Panc1 (cell line): ENCODE measurements at regions not wholly inside any gene's neighbourhood (a gene's known extent, or its start where the extent isn't known, plus 50 kb on each side); places are given as distances from the start of the nearest gene placed in this dataset.

ENCODE experiments used
- ATAC-seq: fragments of 200-7000 bp; cut with Tn5 transposase; 2 replicates; pipeline ENCODE4 v1.9.1; 2020; ENCODE audit warnings: mild to moderate bottlenecking, moderate library complexity
- BruUV-seq: library from RNA; stranded (reverse); fragments of 400-500 nt; replicated peaks from 2 replicates; lab custom pipeline; 2021; lab: Mats Ljungman, UMichigan
- CTCF ChIA-PET: fragments of 300-600 bp; sonication (Branson Sonifier 250); formaldehyde crosslinking; loops from one replicate; lab custom pipeline; 2022; ENCODE audit warnings: antibody characterized with exemption; lab: Charles Lee
- POLR2A ChIA-PET: fragments of 300-600 bp; sonication (Branson Sonifier 250); formaldehyde crosslinking; loops from one replicate; lab custom pipeline; 2022; ENCODE audit warnings: antibody characterized with exemption; lab: Charles Lee
- DNase-seq: peaks from one replicate; pipeline ENCODE4 v3.0.0-alpha.2; 2010; ENCODE audit warnings: low read depth, low spot score
- H3K27ac ChIP-seq: 2 replicates; pipeline ENCODE4 v1.5.1; 2011; ENCODE audit warnings: mild to moderate bottlenecking, low read length, inconsistent platforms
- H3K27me3 ChIP-seq: fragments of 200-500 bp; sonication (Bioruptor generic); 2 replicates; pipeline ENCODE4 v1.6.0; 2014; ENCODE audit warnings: low read length, inconsistent platforms; ENCODE audit not compliant: control insufficient read depth, insufficient read depth
- H3K36me3 ChIP-seq: fragments of 200-500 bp; sonication (Bioruptor generic); 2 replicates; pipeline ENCODE4 v1.5.1; 2014; ENCODE audit warnings: inconsistent platforms, mild to moderate bottlenecking, low read length, moderate library complexity; ENCODE audit not compliant: control insufficient read depth, insufficient read depth
- H3K4me1 ChIP-seq: 2 replicates; pipeline ENCODE4 v1.5.1; 2011; ENCODE audit warnings: inconsistent platforms, mild to moderate bottlenecking, low read length, moderate library complexity; ENCODE audit not compliant: control insufficient read depth, insufficient read depth
- H3K4me3 ChIP-seq, 2 experiments: 2 replicates each; pipeline ENCODE4 v1.5.1; 2011 to 2012; ENCODE audit warnings: low read depth in 2 of 2, low read length in 2 of 2, mild to moderate bottlenecking in 2 of 2, inconsistent platforms in 1 of 2, moderate library complexity in 1 of 2
- H3K9me3 ChIP-seq: fragments of 200-500 bp; sonication (Bioruptor generic); 2 replicates; pipeline ENCODE4 v1.5.1; 2014; ENCODE audit warnings: low read depth, mild to moderate bottlenecking, inconsistent platforms, low read length, moderate library complexity; ENCODE audit not compliant: control insufficient read depth, insufficient read depth
- CTCF ChIP-seq: fragments of 450-650 bp; IDR thresholded peaks from 2 replicates; pipeline ENCODE4 v1.5.1; 2017; ENCODE audit warnings: mild to moderate bottlenecking
- POLR2AphosphoS5 ChIP-seq: IDR thresholded peaks from 2 replicates; pipeline ENCODE4 v1.6.1; 2012; ENCODE audit warnings: mild to moderate bottlenecking, low read depth, low read length, moderate library complexity
- REST ChIP-seq, 2 experiments: IDR thresholded peaks; 2 replicates each; pipeline ENCODE4 v1.6.1; 2011 to 2012; ENCODE audit warnings: low read depth in 2 of 2, control low read depth in 1 of 2, low read length in 1 of 2, mild to moderate bottlenecking in 1 of 2, moderate library complexity in 1 of 2; ENCODE audit not compliant: insufficient read depth in 1 of 2
- SIN3A ChIP-seq: IDR thresholded peaks from 2 replicates; pipeline ENCODE4 v1.6.1; 2012; ENCODE audit warnings: low read depth, mild to moderate bottlenecking, low read length, moderate library complexity, borderline replicate concordance; ENCODE audit not compliant: insufficient read depth
- TCF7L2 ChIP-seq: IDR thresholded peaks from 2 replicates; pipeline ENCODE4 v1.6.1; 2011; ENCODE audit warnings: mild to moderate bottlenecking, low read depth, low read length, inconsistent platforms
- in situ Hi-C: cut with HindIII; loops from 2 replicates; pipeline ENCODE4 v1.10.0; 2016; ENCODE audit warnings: low sequenced_read_pairs, low pct_unique_long_range_greater_than_20kb
- intact Hi-C: fragments of 100-400 bp; cut with micrococcal nuclease; formaldehyde crosslinking; loops from one replicate; pipeline ENCODE4 v1.10.0; 2022; ENCODE audit not compliant: unreplicated experiment

- in situ Hi-C loops (no loop called here), intact Hi-C loops (no loop called here)
- H3K4me1 ChIP-seq: no peaks in the 10 kb centered on the region
- no peak for ATAC-seq
- H3K4me3 ChIP-seq: no peak overlapping the region
- H3K27me3 ChIP-seq: no peaks in the 10 kb centered on the region
- no peaks in the 10 kb centered on the region for H3K9me3 ChIP-seq
- H3K27ac ChIP-seq: no peak overlapping the region
- ChIA-PET POLR2A (no interaction called here), CTCF (no interaction called here)
- H3K36me3 ChIP-seq: no peaks in the 10 kb centered on the region
- BruUV-seq: no TSS peak
- TF ChIP-seq CTCF: no peak
- TF ChIP-seq REST (IDR thresholded peaks at IDR 0.05; ENCODE audit: insufficient read depth in 1 of 2, low read depth in 2 of 2, low read length in 1 of 2): no peak
- TF ChIP-seq POLR2AphosphoS5: no peak
- no peak for TF ChIP-seq TCF7L2
- TF ChIP-seq SIN3A: no peak
- DNase-seq: no peak
These were observed 72.2 kb upstream of the ADAMTS19 start for GRCh38 chr5:129387944-129388343.

- intact Hi-C loops: no loop called here
- Histone ChIP-seq H3K4me3 (no peak overlapping the region), H3K4me1 (no peaks in the 10 kb centered on the region), H3K27me3 (no peaks in the 10 kb centered on the region), H3K36me3 (no peaks in the 10 kb centered on the region), H3K9me3 (no peaks in the 10 kb centered on the region), H3K27ac (no peak overlapping the region)
- ChIA-PET POLR2A (no interaction called here), CTCF (no interaction called here)
- BruUV-seq: no TSS peak
- ATAC-seq (no peak), DNase-seq (no peak)
- in situ Hi-C loops: no loop called here
- TF ChIP-seq SIN3A: no peak
- TF ChIP-seq POLR2AphosphoS5: no peak
- TF ChIP-seq REST (IDR thresholded peaks at IDR 0.05; ENCODE audit: insufficient read depth in 1 of 2, low read depth in 2 of 2, low read length in 1 of 2): no peak
- TF ChIP-seq CTCF: no peak
- TF ChIP-seq TCF7L2: no peak
These were observed 67.4 kb upstream of the ADAMTS19 start for GRCh38 chr5:129392681-129393080.
